ENCODE measurements at regions not wholly inside any gene's neighbourhood (a gene's known extent, or its start where the extent isn't known, plus 50 kb on each side); places are given as distances from the start of the nearest gene placed in this dataset.

DNA sequence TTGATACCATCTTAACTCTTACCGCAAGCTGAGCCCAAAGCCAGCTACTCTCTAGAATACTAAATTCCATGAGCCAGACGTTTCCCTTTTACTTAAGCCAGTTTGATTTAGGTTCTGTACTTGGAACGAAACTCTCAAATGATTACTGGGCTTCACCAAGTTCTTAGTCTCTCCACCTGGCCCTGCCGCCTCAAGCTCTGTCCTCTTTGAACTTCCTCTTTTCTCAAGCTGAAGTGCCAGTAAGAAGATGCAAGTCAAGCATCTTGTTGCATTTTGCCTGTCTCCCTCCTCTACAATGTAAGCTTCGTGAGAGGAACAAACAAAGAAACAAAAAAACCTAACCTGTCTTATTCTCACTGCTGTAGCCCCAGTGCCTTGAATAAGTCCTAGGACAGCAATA lies 358.2 kb upstream of the NPVF start:
- DNase-seq (no peak), ATAC-seq (ENCODE audit: insufficient read depth, low read depth) (no peak)
- Histone ChIP-seq H3K4me3 (ENCODE audit: low read depth in 1 of 2, low read length in 2 of 2) (no peak overlapping the region), H3K36me3 (ENCODE audit: insufficient read depth, low read length) (no peaks in the 10 kb centered on the region), H3K9me3 (ENCODE audit: insufficient read depth, low read length, severe bottlenecking) (no peaks in the 10 kb centered on the region), H3K27ac (ENCODE audit: low read length) (no peak overlapping the region), H3K4me2 (ENCODE audit: insufficient read depth, low read length) (no peak overlapping the region), H3K79me2 (ENCODE audit: insufficient read depth, low read length) (no peaks in the 10 kb centered on the region), H2AFZ (ENCODE audit: low read depth, low read length) (no peak overlapping the region), H3K27me3 (ENCODE audit: insufficient read depth, low read length, poor library complexity) (peaks cover 14% of the 10 kb centered on the region), H3K9ac (ENCODE audit: low read depth, low read length) (no peak overlapping the region), H4K20me1 (ENCODE audit: insufficient read depth, low read length) (no peaks in the 10 kb centered on the region), H3K4me1 (ENCODE audit: insufficient read depth, low read length) (no peaks in the 10 kb centered on the region)
- TF ChIP-seq EZH2 (IDR thresholded peaks at IDR 0.05; ENCODE audit: borderline replicate concordance, low read depth, low read length, severe bottlenecking) = no peak
- TF ChIP-seq, protein P1, sequence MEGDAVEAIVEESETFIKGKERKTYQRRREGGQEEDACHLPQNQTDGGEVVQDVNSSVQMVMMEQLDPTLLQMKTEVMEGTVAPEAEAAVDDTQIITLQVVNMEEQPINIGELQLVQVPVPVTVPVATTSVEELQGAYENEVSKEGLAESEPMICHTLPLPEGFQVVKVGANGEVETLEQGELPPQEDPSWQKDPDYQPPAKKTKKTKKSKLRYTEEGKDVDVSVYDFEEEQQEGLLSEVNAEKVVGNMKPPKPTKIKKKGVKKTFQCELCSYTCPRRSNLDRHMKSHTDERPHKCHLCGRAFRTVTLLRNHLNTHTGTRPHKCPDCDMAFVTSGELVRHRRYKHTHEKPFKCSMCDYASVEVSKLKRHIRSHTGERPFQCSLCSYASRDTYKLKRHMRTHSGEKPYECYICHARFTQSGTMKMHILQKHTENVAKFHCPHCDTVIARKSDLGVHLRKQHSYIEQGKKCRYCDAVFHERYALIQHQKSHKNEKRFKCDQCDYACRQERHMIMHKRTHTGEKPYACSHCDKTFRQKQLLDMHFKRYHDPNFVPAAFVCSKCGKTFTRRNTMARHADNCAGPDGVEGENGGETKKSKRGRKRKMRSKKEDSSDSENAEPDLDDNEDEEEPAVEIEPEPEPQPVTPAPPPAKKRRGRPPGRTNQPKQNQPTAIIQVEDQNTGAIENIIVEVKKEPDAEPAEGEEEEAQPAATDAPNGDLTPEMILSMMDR (IDR thresholded peaks at IDR 0.05; ENCODE audit: borderline replicate concordance, extremely low read depth, low read length, poor library complexity, severe bottlenecking) = no peak

DNA sequence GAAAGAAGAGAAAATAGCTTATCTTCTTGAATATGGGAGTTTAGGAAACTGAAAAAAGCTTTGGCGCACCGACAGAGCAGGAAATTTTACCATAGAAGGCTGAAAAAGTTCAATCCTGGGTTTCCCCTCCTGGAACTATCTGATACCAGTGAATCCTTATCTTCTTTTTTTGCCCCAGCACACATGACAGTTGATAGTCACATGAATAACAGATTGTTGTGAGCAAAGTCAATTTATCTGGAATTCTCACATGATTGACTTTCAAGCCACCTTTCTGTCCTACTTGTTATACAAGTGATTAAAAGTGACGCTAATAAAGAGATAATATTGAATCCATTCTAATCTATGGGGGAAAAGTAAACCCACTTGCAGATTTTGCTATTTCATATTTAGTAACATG lies 365.8 kb upstream of the NPVF start:
- ATAC-seq (ENCODE audit: insufficient read depth, low read depth) = no peak

DNA sequence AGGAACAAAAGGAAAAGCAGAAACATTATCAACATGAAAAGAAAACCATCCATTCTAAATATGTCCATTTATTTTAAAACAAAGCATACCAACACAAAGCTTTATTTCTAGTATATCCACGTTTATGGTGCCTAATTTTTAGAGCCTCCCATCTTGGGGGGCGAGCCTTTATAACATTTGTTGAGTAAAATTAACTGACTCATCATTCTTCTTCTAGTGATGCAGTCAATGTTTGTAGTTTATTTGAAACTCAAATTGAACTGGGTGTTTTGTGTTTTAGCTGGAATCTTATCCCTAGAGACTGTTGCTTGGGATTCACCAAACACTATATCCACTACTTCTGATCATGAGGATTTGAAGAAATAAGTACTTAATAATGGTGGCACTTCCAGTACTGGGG lies 366.4 kb upstream of the NPVF start:
- no peak overlapping the region for H3K27ac ChIP-seq (ENCODE audit: low read length)
- H2AFZ ChIP-seq (ENCODE audit: low read depth, low read length) = no peak overlapping the region
- no peak overlapping the region for H3K4me2 ChIP-seq (ENCODE audit: insufficient read depth, low read length)
- TF ChIP-seq, protein P1 (IDR thresholded peaks at IDR 0.05; ENCODE audit: borderline replicate concordance, extremely low read depth, low read length, poor library complexity, severe bottlenecking) = no peak
- TF ChIP-seq EZH2 (IDR thresholded peaks at IDR 0.05; ENCODE audit: borderline replicate concordance, low read depth, low read length, severe bottlenecking) = no peak
- H3K4me3 ChIP-seq (ENCODE audit: low read depth in 1 of 2, low read length in 2 of 2) = no peak overlapping the region
- DNase-seq (no peak), ATAC-seq (ENCODE audit: insufficient read depth, low read depth) (no peak)
- no peaks in the 10 kb centered on the region for H3K4me1 ChIP-seq (ENCODE audit: insufficient read depth, low read length)
- peaks cover 9% of the 10 kb centered on the region for H3K27me3 ChIP-seq (ENCODE audit: insufficient read depth, low read length, poor library complexity)
- H3K79me2 ChIP-seq (ENCODE audit: insufficient read depth, low read length) = no peaks in the 10 kb centered on the region
- no peaks in the 10 kb centered on the region for H4K20me1 ChIP-seq (ENCODE audit: insufficient read depth, low read length)
- no peaks in the 10 kb centered on the region for H3K36me3 ChIP-seq (ENCODE audit: insufficient read depth, low read length)
- no peaks in the 10 kb centered on the region for H3K9me3 ChIP-seq (ENCODE audit: insufficient read depth, low read length, severe bottlenecking)
- no peak overlapping the region for H3K9ac ChIP-seq (ENCODE audit: low read depth, low read length)

More for the DNA sequence above, 365.8 kb upstream of the NPVF start:
- no peaks in the 10 kb centered on the region for H4K20me1 ChIP-seq (ENCODE audit: insufficient read depth, low read length)
- H3K36me3 ChIP-seq (ENCODE audit: insufficient read depth, low read length) = no peaks in the 10 kb centered on the region
- peaks cover 13% of the 10 kb centered on the region for H3K27me3 ChIP-seq (ENCODE audit: insufficient read depth, low read length, poor library complexity)
- H3K4me3 ChIP-seq (ENCODE audit: low read depth in 1 of 2, low read length in 2 of 2) = no peak overlapping the region
- H3K4me2 ChIP-seq (ENCODE audit: insufficient read depth, low read length) = no peak overlapping the region
- no peak overlapping the region for H3K9ac ChIP-seq (ENCODE audit: low read depth, low read length)
- DNase-seq = no peak
- no peaks in the 10 kb centered on the region for H3K79me2 ChIP-seq (ENCODE audit: insufficient read depth, low read length)
- no peaks in the 10 kb centered on the region for H3K4me1 ChIP-seq (ENCODE audit: insufficient read depth, low read length)
- H2AFZ ChIP-seq (ENCODE audit: low read depth, low read length) = no peak overlapping the region
- H3K9me3 ChIP-seq (ENCODE audit: insufficient read depth, low read length, severe bottlenecking) = no peaks in the 10 kb centered on the region
- no peak for TF ChIP-seq EZH2 (IDR thresholded peaks at IDR 0.05; ENCODE audit: borderline replicate concordance, low read depth, low read length, severe bottlenecking)
- TF ChIP-seq, protein P1 (IDR thresholded peaks at IDR 0.05; ENCODE audit: borderline replicate concordance, extremely low read depth, low read length, poor library complexity, severe bottlenecking) = no peak
- no peak overlapping the region for H3K27ac ChIP-seq (ENCODE audit: low read length)

DNA sequence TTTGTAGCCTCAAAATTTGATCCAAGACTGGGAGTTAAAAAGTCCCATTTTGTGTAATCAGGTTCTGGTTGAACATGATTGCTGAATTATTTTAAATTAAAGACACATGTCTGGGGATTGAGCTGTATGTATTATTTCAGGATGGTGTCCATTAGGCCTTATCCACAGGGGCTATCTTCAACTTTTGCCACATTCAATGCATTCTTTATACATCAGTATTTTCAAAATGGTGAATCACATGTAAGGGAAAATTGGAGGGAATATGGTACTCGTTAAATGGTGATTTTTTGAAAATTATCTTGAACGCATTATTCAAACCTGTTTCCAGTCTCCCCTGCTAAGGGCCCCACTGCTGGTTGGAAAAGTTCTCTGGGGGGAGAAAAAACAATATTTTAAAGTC lies 367.7 kb upstream of the NPVF start:
- TF ChIP-seq EZH2 (IDR thresholded peaks at IDR 0.05; ENCODE audit: borderline replicate concordance, low read depth, low read length, severe bottlenecking) = no peak
- TF ChIP-seq, protein P1 (IDR thresholded peaks at IDR 0.05; ENCODE audit: borderline replicate concordance, extremely low read depth, low read length, poor library complexity, severe bottlenecking) = no peak
- Histone ChIP-seq H3K4me2 (ENCODE audit: insufficient read depth, low read length) (no peak overlapping the region), H3K9ac (ENCODE audit: low read depth, low read length) (no peak overlapping the region), H4K20me1 (ENCODE audit: insufficient read depth, low read length) (no peaks in the 10 kb centered on the region), H3K36me3 (ENCODE audit: insufficient read depth, low read length) (no peaks in the 10 kb centered on the region), H2AFZ (ENCODE audit: low read depth, low read length) (no peak overlapping the region), H3K27me3 (ENCODE audit: insufficient read depth, low read length, poor library complexity) (peaks cover 5% of the 10 kb centered on the region), H3K79me2 (ENCODE audit: insufficient read depth, low read length) (no peaks in the 10 kb centered on the region), H3K9me3 (ENCODE audit: insufficient read depth, low read length, severe bottlenecking) (no peaks in the 10 kb centered on the region), H3K27ac (ENCODE audit: low read length) (no peak overlapping the region), H3K4me3 (ENCODE audit: low read depth in 1 of 2, low read length in 2 of 2) (no peak overlapping the region), H3K4me1 (ENCODE audit: insufficient read depth, low read length) (no peaks in the 10 kb centered on the region)
- ATAC-seq (ENCODE audit: insufficient read depth, low read depth) (no peak), DNase-seq (no peak)
